RWPE1 (cell line): ENCODE measurements at regions not wholly inside any gene's neighbourhood (a gene's known extent, or its start where the extent isn't known, plus 50 kb on each side); places are given as distances from the start of the nearest gene placed in this dataset.

Experiments used
- CTCF ChIA-PET: fragments of 350-600 bp; sonication (Branson Sonifier 250); formaldehyde crosslinking; extraction: SDS; loops from one replicate; lab custom pipeline; 2021; lab: Yijun Ruan, JAX
- POLR2A ChIA-PET: fragments of 400-600 bp; formaldehyde crosslinking; extraction: SDS; loops from one replicate; lab custom pipeline; 2020; ENCODE audit warnings: antibody characterized with exemption; ENCODE audit not compliant: low non-redundant PET; lab: Yijun Ruan, JAX
- DNase-seq: peaks from one replicate; pipeline ENCODE4 v3.0.0; 2012; ENCODE audit warnings: low spot score
- H3K27ac ChIP-seq: fragments of 450-650 bp; 2 replicates; pipeline ENCODE4 v1.5.1; 2017
- CTCF ChIP-seq: fragments of 450-650 bp; conservative IDR thresholded peaks from 2 replicates; pipeline ENCODE4 v1.5.1; 2017; ENCODE audit warnings: low read depth, mild to moderate bottlenecking

GRCh38 chr2:234682492-234683228, 185.8 kb upstream of the ARL4C start:
- DNase-seq, result peak; percentile 38
- peak overlapping the region; percentile 57 for H3K27ac ChIP-seq
- no peak for TF ChIP-seq CTCF
- ChIA-PET POLR2A (no interaction called here), CTCF (no interaction called here)

GRCh38 chr2:234680688-234681619, 184.1 kb upstream of the ARL4C start:
- no peak for DNase-seq
- H3K27ac ChIP-seq, result peak overlapping the region; percentile 90
- TF ChIP-seq CTCF, result no peak
- ChIA-PET CTCF (no interaction called here), POLR2A (no interaction called here)

- CTCF ChIA-PET, result interaction anchor here (0.7 kb wide), 1 partner anchor 165 kb away, joined by 3 read pairs; no protein-coding TSS in a partner anchor
- POLR2A ChIA-PET, result no interaction called here
- no peak for TF ChIP-seq CTCF
- DNase-seq, result peak; percentile 74
- peak overlapping the region; percentile 90 for H3K27ac ChIP-seq
Observed at GRCh38 chr2:234679741-234680687, 183.1 kb upstream of the ARL4C start.

GRCh38 chr2:234679301-234679740, 182.4 kb upstream of the ARL4C start:
- CTCF ChIA-PET, result interaction anchor here (0.7 kb wide), 1 partner anchor 166 kb away, joined by 3 read pairs; no protein-coding TSS in a partner anchor
- POLR2A ChIA-PET, result no interaction called here
- peak overlapping the region; percentile 90 for H3K27ac ChIP-seq

GRCh38 chr2:234678711-234679110, 181.8 kb upstream of the ARL4C start:
- no peak for DNase-seq
- no peak for TF ChIP-seq CTCF
- ChIA-PET CTCF (no interaction called here), POLR2A (no interaction called here)
- H3K27ac ChIP-seq, result peak overlapping the region; percentile 90

More at GRCh38 chr2:234679301-234679740, 182.4 kb upstream of the ARL4C start:
- no peak for DNase-seq
- no peak for TF ChIP-seq CTCF
